ENCODE measurements at regions not wholly inside any gene's neighbourhood (a gene's known extent, or its start where the extent isn't known, plus 50 kb on each side); places are given as distances from the start of the nearest gene placed in this dataset.

- no peak for TF ChIP-seq CTCF (IDR thresholded peaks at IDR 0.05; ENCODE audit: poor library complexity, severe bottlenecking)
- TF ChIP-seq EP300 (conservative IDR thresholded peaks at IDR 0.05; ENCODE audit: poor library complexity, severe bottlenecking) = no peak
- no peak for TF ChIP-seq RAD21 (conservative IDR thresholded peaks at IDR 0.05)
- no peak for TF ChIP-seq POLR2AphosphoS5 (IDR thresholded peaks at IDR 0.05)
- TF ChIP-seq MXI1 (conservative IDR thresholded peaks at IDR 0.05; ENCODE audit: poor library complexity, severe bottlenecking) = no peak
- no peak for TF ChIP-seq EZH2 (IDR thresholded peaks at IDR 0.05; ENCODE audit: borderline replicate concordance, insufficient read depth, low read length, poor library complexity, severe bottlenecking)
- TF ChIP-seq TAF1 (IDR thresholded peaks at IDR 0.05; ENCODE audit: low read depth) = no peak
Observed at GRCh38 chrX:148389629-148390028, 110.8 kb upstream of the AFF2 start.

All from neural cell (in vitro differentiated cells).